CD4-positive, alpha-beta T cell (primary cell): ENCODE measurements at regions not wholly inside any gene's neighbourhood (a gene's known extent, or its start where the extent isn't known, plus 50 kb on each side); places are given as distances from the start of the nearest gene placed in this dataset.

ENCODE experiments used
- ATAC-seq: fragments of 200-7000 bp; cut with Tn5 transposase; one replicate; pipeline ENCODE4 v1.10.0; 2022; ENCODE audit warnings: mild to moderate bottlenecking; ENCODE audit not compliant: poor library complexity
- CTCF ChIA-PET: fragments of 350-600 bp; sonication (Branson Sonifier 250); formaldehyde crosslinking; loops from one replicate; lab custom pipeline; 2021; ENCODE audit warnings: antibody characterized with exemption, inconsistent platforms; lab: Charles Lee
- POLR2A ChIA-PET: fragments of 350-600 bp; sonication (Branson Sonifier 250); formaldehyde crosslinking; loops from one replicate; lab custom pipeline; 2021; ENCODE audit warnings: antibody characterized with exemption, inconsistent platforms; lab: Charles Lee
- DNase-seq, 14 experiments: peaks; one replicate each; pipeline ENCODE4 v3.0.0-alpha.2; 2013 to 2020; ENCODE audit warnings: mixed read lengths in 2 of 14
- H3K27ac ChIP-seq, 2 donors: one replicate each; pipeline versions ENCODE4 v1.5.1 to v1.7.0; 2013; ENCODE audit warnings: low read length in 2 of 2, low read depth in 1 of 2, mild to moderate bottlenecking in 1 of 2
- H3K27me3 ChIP-seq, 2 experiments: 1 replicate in 1 of 2; 2 replicates in 1 of 2; pipeline versions ENCODE4 v1.6.1 to v1.7.0; 2013; ENCODE audit warnings: low read length in 2 of 2, control low read depth in 1 of 2, mild to moderate bottlenecking in 1 of 2, moderate library complexity in 1 of 2; ENCODE audit not compliant: insufficient read depth in 2 of 2, control insufficient read depth in 1 of 2
- H3K36me3 ChIP-seq: one replicate; pipeline ENCODE4 v1.6.1; 2013; ENCODE audit warnings: low read length, control low read depth; ENCODE audit not compliant: insufficient read depth
- H3K4me1 ChIP-seq: one replicate; pipeline ENCODE4 v1.6.1; 2013; ENCODE audit warnings: low read length, control low read depth; ENCODE audit not compliant: insufficient read depth
- H3K4me3 ChIP-seq: one replicate; pipeline ENCODE4 v1.5.1; 2013; ENCODE audit warnings: mild to moderate bottlenecking, low read length, moderate library complexity
- H3K9me3 ChIP-seq, 2 experiments: 1 replicate in 1 of 2; 2 replicates in 1 of 2; pipeline versions ENCODE4 v1.6.1 to v1.7.0; 2013; ENCODE audit warnings: low read length in 2 of 2, mild to moderate bottlenecking in 2 of 2, control low read depth in 1 of 2, moderate library complexity in 1 of 2; ENCODE audit not compliant: control insufficient read depth in 1 of 2, insufficient read depth in 1 of 2
- H3K27ac Mint-ChIP-seq: one replicate; pipeline ENCODE4 v1.8.0; 2020; ENCODE audit warnings: mixed read lengths
- H3K27me3 Mint-ChIP-seq: one replicate; pipeline ENCODE4 v1.8.0; 2021; ENCODE audit warnings: mixed read lengths
- H3K36me3 Mint-ChIP-seq: one replicate; pipeline ENCODE4 v1.8.0; 2021; ENCODE audit warnings: low read depth, mixed read lengths
- H3K4me1 Mint-ChIP-seq: one replicate; pipeline ENCODE4 v1.8.0; 2021; ENCODE audit warnings: low read depth, mixed read lengths
- H3K4me3 Mint-ChIP-seq: one replicate; pipeline ENCODE4 v1.8.0; 2020; ENCODE audit warnings: mild to moderate bottlenecking, mixed read lengths
- H3K9me3 Mint-ChIP-seq: one replicate; pipeline ENCODE4 v1.8.0; 2020; ENCODE audit warnings: mixed read lengths
- CTCF ChIP-seq: fragments of 200-600 bp; IDR thresholded peaks from one replicate; pipeline ENCODE4 v1.8.0; 2022; ENCODE audit warnings: antibody characterized with exemption, mild to moderate bottlenecking
- intact Hi-C, 2 experiments: fragments of 100-400 bp; cut with DNase I in 1 of 2; cut with micrococcal nuclease in 1 of 2; formaldehyde crosslinking; loops; one replicate each; pipeline versions ENCODE4 v1.15.1 to v1.9.0; 2023 to 2025; cut with DNase I, micrococcal nuclease

GRCh38 chr9:31783491-31783890 lies 601.0 kb upstream of the ACO1 start:
- TF ChIP-seq CTCF = no peak

GRCh38 chr9:31790720-31791119 lies 593.7 kb upstream of the ACO1 start:
- H3K27ac Mint-ChIP-seq = no peak overlapping the region
- ATAC-seq (no peak), DNase-seq (no peak)
- no peaks in the 10 kb centered on the region for H3K27me3 Mint-ChIP-seq
- no peaks in the 10 kb centered on the region for H3K9me3 Mint-ChIP-seq
- TF ChIP-seq CTCF = no peak
- no peak overlapping the region for H3K4me3 ChIP-seq
- no peak overlapping the region for H3K4me3 Mint-ChIP-seq
- no peaks in the 10 kb centered on the region for H3K9me3 ChIP-seq
- ChIA-PET CTCF (no interaction called here), POLR2A (no interaction called here)
- H3K36me3 Mint-ChIP-seq = no peaks in the 10 kb centered on the region
- no peaks in the 10 kb centered on the region for H3K4me1 Mint-ChIP-seq
- H3K4me1 ChIP-seq = no peaks in the 10 kb centered on the region
- intact Hi-C loops = no loop called here
- H3K27ac ChIP-seq = no peak overlapping the region
- no peaks in the 10 kb centered on the region for H3K27me3 ChIP-seq
- no peaks in the 10 kb centered on the region for H3K36me3 ChIP-seq

More at GRCh38 chr9:31783491-31783890, 601.0 kb upstream of the ACO1 start:
- CTCF ChIA-PET = no interaction called here
- Histone ChIP-seq H3K27ac (no peak overlapping the region), H3K36me3 (no peaks in the 10 kb centered on the region), H3K9me3 (peaks cover 0 to 9% of the 10 kb centered on the region in 2 experiments), H3K27me3 (no peaks in the 10 kb centered on the region), H3K4me3 (no peak overlapping the region), H3K4me1 (no peaks in the 10 kb centered on the region)
- intact Hi-C loops = no loop called here
- Mint-ChIP-seq H3K4me3 (no peak overlapping the region), H3K4me1 (no peaks in the 10 kb centered on the region), H3K36me3 (no peaks in the 10 kb centered on the region), H3K9me3 (peaks cover 10% of the 10 kb centered on the region), H3K27me3 (no peaks in the 10 kb centered on the region), H3K27ac (no peak overlapping the region)
- no peak for ATAC-seq
- no peak for DNase-seq
- POLR2A ChIA-PET = no interaction called here

DNA sequence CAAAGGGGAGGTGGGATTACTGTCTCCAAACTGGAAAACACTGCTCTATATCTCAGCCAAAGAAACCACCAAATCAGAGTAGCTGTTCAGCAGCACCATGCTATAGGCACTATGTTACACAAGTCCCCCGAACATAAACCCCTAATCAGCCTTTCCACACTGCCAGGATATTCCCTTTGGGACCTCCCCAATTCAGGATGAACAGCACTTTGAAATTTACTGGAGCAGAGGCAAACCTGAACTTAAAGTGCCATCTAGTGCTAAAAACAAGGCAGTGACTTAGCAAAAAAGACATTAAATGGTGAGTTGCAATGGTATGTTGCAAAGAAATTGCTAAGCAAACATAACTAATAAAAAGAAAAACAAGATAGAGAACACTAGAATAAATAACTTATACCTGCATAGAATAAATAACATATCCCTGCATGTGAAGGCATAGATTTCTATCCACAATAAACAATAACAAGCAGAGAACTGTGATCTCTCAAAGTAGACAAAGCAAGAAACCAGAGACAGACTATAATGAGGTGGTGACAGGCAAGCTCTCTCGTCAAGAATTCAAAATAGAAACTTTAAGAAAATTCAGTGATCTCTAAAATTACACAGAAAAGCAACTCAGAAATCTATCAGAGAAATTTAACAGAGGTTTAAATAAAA lies 584.4 kb upstream of the ACO1 start:
- Mint-ChIP-seq H3K9me3 (no peaks in the 10 kb centered on the region), H3K27ac (no peak overlapping the region), H3K4me3 (no peak overlapping the region), H3K36me3 (no peaks in the 10 kb centered on the region), H3K4me1 (peaks cover 11% of the 10 kb centered on the region), H3K27me3 (no peaks in the 10 kb centered on the region)
- CTCF ChIA-PET = interaction anchor here (0.8 kb wide), 1 partner anchor 15 kb away, joined by 3 read pairs; no protein-coding TSS in a partner anchor
- peak in 3 of 14 experiments; percentile 39 to 43 (median 43) for DNase-seq
- no peaks in the 10 kb centered on the region for H3K36me3 ChIP-seq
- peak; percentile 70 for TF ChIP-seq CTCF
- POLR2A ChIA-PET = no interaction called here
- no peak overlapping the region for H3K4me3 ChIP-seq
- no peak overlapping the region for H3K27ac ChIP-seq
- H3K9me3 ChIP-seq = no peaks in the 10 kb centered on the region
- intact Hi-C loops = loop anchor here (1.0 to 2.0 kb wide), 2 partner anchors 677 to 680 kb away; no protein-coding TSS in a partner anchor
- no peak for ATAC-seq
- H3K27me3 ChIP-seq = no peaks in the 10 kb centered on the region
- no peaks in the 10 kb centered on the region for H3K4me1 ChIP-seq
